Aorta (tissue), 5 donors: ENCODE measurements at regions not wholly inside any gene's neighbourhood (a gene's known extent, or its start where the extent isn't known, plus 50 kb on each side); places are given as distances from the start of the nearest gene placed in this dataset.
"Not testable (repeated sequence)": the region's sequence is repeated elsewhere in the genome, so short reads cannot be mapped to it uniquely, and the experiment has no call there.

Experiments used
- ATAC-seq: fragments of 200-7000 bp; cut with Tn5 transposase; one replicate; pipeline ENCODE4 v1.9.1; 2022; ENCODE audit warnings: moderate library complexity; ENCODE audit not compliant: low FRiP score
- DNase-seq, 2 donors: peaks; one replicate each; pipeline ENCODE4 v3.0.0-alpha.2; 2020
- H3K27ac ChIP-seq, 2 donors: one replicate each; pipeline ENCODE4 v1.5.1; 2013; ENCODE audit warnings: low read length in 2 of 2, mild to moderate bottlenecking in 2 of 2, moderate library complexity in 2 of 2, control low read depth in 1 of 2, inconsistent platforms in 1 of 2, low read depth in 1 of 2
- H3K27me3 ChIP-seq, 2 donors: one replicate each; pipeline ENCODE4 v1.6.1; 2013; ENCODE audit warnings: control low read depth in 1 of 2, low read length in 1 of 2, mild to moderate bottlenecking in 1 of 2, moderate library complexity in 1 of 2; ENCODE audit not compliant: insufficient read depth in 2 of 2, control insufficient read depth in 1 of 2
- H3K36me3 ChIP-seq, 2 donors: one replicate each; pipeline ENCODE4 v1.6.1; 2013; ENCODE audit warnings: control low read depth in 1 of 2, low read length in 1 of 2, mild to moderate bottlenecking in 1 of 2; ENCODE audit not compliant: insufficient read depth in 2 of 2, control insufficient read depth in 1 of 2
- H3K4me1 ChIP-seq, 2 donors: one replicate each; pipeline ENCODE4 v1.6.1; 2013; ENCODE audit warnings: low read length in 2 of 2, control low read depth in 1 of 2, mild to moderate bottlenecking in 1 of 2, moderate library complexity in 1 of 2; ENCODE audit not compliant: insufficient read depth in 2 of 2, control insufficient read depth in 1 of 2
- H3K4me3 ChIP-seq, 2 donors: one replicate each; pipeline ENCODE4 v1.5.1; 2013; ENCODE audit warnings: low read length in 2 of 2, control low read depth in 1 of 2, mild to moderate bottlenecking in 1 of 2
- H3K9me3 ChIP-seq: one replicate; pipeline ENCODE4 v1.6.1; 2013; ENCODE audit warnings: mild to moderate bottlenecking, low read length; ENCODE audit not compliant: control insufficient read depth
- WGBS, 2 donors: extraction: QIAGEN DNeasy Blood & Tissue Kit; methylation state at CpG; one replicate each; pipeline ENCODE4 v1.1.7; 2013; 5-methylcytosine and 5-hydroxymethylcytosine counted together
- intact Hi-C, 2 donors: fragments of 100-400 bp; cut with DNase I; formaldehyde crosslinking; loops; one replicate each; pipeline versions ENCODE4 v1.14.2 to v1.15.0; 2022
- donor health status: healthy with polysubstance abuse.
- donor health status: Bipolar disorder and iron deficiency.
- donor health status: DM: no; HTN: no; CAD: no.
- donor health status: DM: no; HTN: no; CAD: no.
- donor health status: DM: yes; HTN: yes; CAD: no.

GRCh38 chr7:68823996-68824780 is 774.1 kb upstream of the AUTS2 start:
- Histone ChIP-seq H3K36me3 (no peaks in the 10 kb centered on the region), H3K27me3 (no peaks in the 10 kb centered on the region), H3K4me3 (no peak overlapping the region), H3K9me3 (peaks cover 9% of the 10 kb centered on the region), H3K4me1 (no peaks in the 10 kb centered on the region), H3K27ac (no peak overlapping the region)
- intact Hi-C loops = no loop called here
- ATAC-seq (no peak), DNase-seq (no peak)
- WGBS, 2 donors = 90% methylated on average over 5 of the region's 5 CpGs

- Histone ChIP-seq H3K4me3 (no peak overlapping the region), H3K4me1 (no peaks in the 10 kb centered on the region), H3K27me3 (no peaks in the 10 kb centered on the region), H3K9me3 (peaks cover 6% of the 10 kb centered on the region), H3K27ac (no peak overlapping the region), H3K36me3 (no peaks in the 10 kb centered on the region)
- intact Hi-C loops = no loop called here
- ATAC-seq = no peak
- no peak for DNase-seq
- 72 to 76% methylated on average over 11 of the region's 11 CpGs for whole genome bisulfite sequencing, 2 donors
These were observed 769.7 kb upstream of the AUTS2 start for GRCh38 chr7:68828575-68828974.

GRCh38 chr7:68833422-68833821 is 764.9 kb upstream of the AUTS2 start:
- Histone ChIP-seq H3K4me1 (no peaks in the 10 kb centered on the region), H3K27me3 (no peaks in the 10 kb centered on the region), H3K36me3 (no peaks in the 10 kb centered on the region), H3K4me3 (no peak overlapping the region), H3K27ac (no peak overlapping the region), H3K9me3 (no peaks in the 10 kb centered on the region)
- 23% methylated on average over 4 of the region's 4 CpGs for WGBS, 2 donors
- intact Hi-C loops = no loop called here
- DNase-seq (no peak), ATAC-seq (no peak)

GRCh38 chr7:68839014-68839413 is 759.3 kb upstream of the AUTS2 start:
- Histone ChIP-seq H3K4me1 (no peaks in the 10 kb centered on the region), H3K36me3 (no peaks in the 10 kb centered on the region), H3K27ac (no peak overlapping the region), H3K9me3 (no peaks in the 10 kb centered on the region), H3K27me3 (no peaks in the 10 kb centered on the region), H3K4me3 (no peak overlapping the region)
- ATAC-seq = no peak
- WGBS, 2 donors = 87 to 95% methylated on average over 9 of the region's 9 CpGs
- intact Hi-C loops = no loop called here
- no peak for DNase-seq

- H3K9me3 ChIP-seq = peaks cover 2% of the 10 kb centered on the region
- 28 to 33% methylated on average over 9 of the region's 9 CpGs for WGBS, 2 donors
- H3K27me3 ChIP-seq = no peaks in the 10 kb centered on the region
- intact Hi-C loops = no loop called here
- H3K36me3 ChIP-seq = no peaks in the 10 kb centered on the region
- no peak overlapping the region for H3K27ac ChIP-seq
- DNase-seq = no peak
- H3K4me3 ChIP-seq = no peak overlapping the region
- no peaks in the 10 kb centered on the region for H3K4me1 ChIP-seq
- ATAC-seq = no peak
These were observed 757.3 kb upstream of the AUTS2 start for GRCh38 chr7:68840991-68841390.

- ATAC-seq, H3K4me3 ChIP-seq, DNase-seq, H3K9me3 ChIP-seq, H3K4me1 ChIP-seq, H3K27me3 ChIP-seq, H3K27ac ChIP-seq, H3K36me3 ChIP-seq, intact Hi-C loops: not testable (repeated sequence)
- 93 to 94% methylated on average over 6 of the region's 6 CpGs for WGBS, 2 donors
These were observed 754.3 kb upstream of the AUTS2 start for GRCh38 chr7:68843985-68844384.

- Histone ChIP-seq H3K9me3 (peaks cover 2% of the 10 kb centered on the region), H3K4me1 (no peaks in the 10 kb centered on the region), H3K36me3 (no peaks in the 10 kb centered on the region), H3K27me3 (no peaks in the 10 kb centered on the region), H3K4me3 (no peak overlapping the region), H3K27ac (no peak overlapping the region)
- intact Hi-C loops = no loop called here
- DNase-seq (no peak), ATAC-seq (no peak)
- 73 to 75% methylated on average over 13 of the region's 13 CpGs for WGBS, 2 donors
These were observed 751.4 kb upstream of the AUTS2 start for GRCh38 chr7:68846811-68847325.

- Histone ChIP-seq H3K4me3 (no peak overlapping the region), H3K9me3 (no peaks in the 10 kb centered on the region), H3K4me1 (no peaks in the 10 kb centered on the region), H3K27me3 (no peaks in the 10 kb centered on the region), H3K27ac (no peak overlapping the region), H3K36me3 (no peaks in the 10 kb centered on the region)
- DNase-seq (no peak), ATAC-seq (no peak)
- intact Hi-C loops = no loop called here
- WGBS, 2 donors = 79 to 89% methylated on average over 6 of the region's 6 CpGs
These were observed 745.0 kb upstream of the AUTS2 start for GRCh38 chr7:68853254-68853653.

GRCh38 chr7:68857571-68857970 is 740.7 kb upstream of the AUTS2 start:
- Histone ChIP-seq H3K4me1 (no peaks in the 10 kb centered on the region), H3K9me3 (no peaks in the 10 kb centered on the region), H3K27ac (no peak overlapping the region), H3K4me3 (no peak overlapping the region), H3K36me3 (no peaks in the 10 kb centered on the region), H3K27me3 (no peaks in the 10 kb centered on the region)
- intact Hi-C loops = no loop called here
- ATAC-seq (no peak), DNase-seq (no peak)
- WGBS, 2 donors = 90 to 100% methylated on average over 1 of the region's 1 CpG
